ENCODE measurements at regions not wholly inside any gene's neighbourhood (a gene's known extent, or its start where the extent isn't known, plus 50 kb on each side); places are given as distances from the start of the nearest gene placed in this dataset.

- DNase-seq (ENCODE audit: low read depth) (no peak), FAIRE-seq (no peak)
- no peaks in the 10 kb centered on the region for H4K20me1 ChIP-seq (ENCODE audit: insufficient read depth, low read length)
- H3K4me1 ChIP-seq (ENCODE audit: insufficient read depth, low read length), result no peaks in the 10 kb centered on the region
- no peak overlapping the region for H3K4me2 ChIP-seq (ENCODE audit: low read length)
- no peaks in the 10 kb centered on the region for H3K9me3 ChIP-seq (ENCODE audit: insufficient read depth, low read depth, low read length)
- H3K27me3 ChIP-seq (ENCODE audit: insufficient read depth, low read length), result no peaks in the 10 kb centered on the region
- H3K4me3 ChIP-seq (ENCODE audit: insufficient read depth, low read depth, low read length), result no peak overlapping the region
- H3K27ac ChIP-seq (ENCODE audit: low read depth, low read length), result no peak overlapping the region
- H3K79me2 ChIP-seq (ENCODE audit: insufficient read depth, low read length), result no peaks in the 10 kb centered on the region
- H3K4me1 Mint-ChIP-seq (ENCODE audit: low read depth, unreplicated experiment), result peaks cover 10% of the 10 kb centered on the region
- no peaks in the 10 kb centered on the region for H3K36me3 Mint-ChIP-seq (ENCODE audit: low read depth, unreplicated experiment)
- H3K27ac Mint-ChIP-seq (ENCODE audit: unreplicated experiment), result no peak overlapping the region
- H3K36me3 ChIP-seq (ENCODE audit: insufficient read depth, low read length), result no peaks in the 10 kb centered on the region
- TF ChIP-seq CTCF (IDR thresholded peaks at IDR 0.05; ENCODE audit: insufficient read depth, low read depth, low read length) (no peak), EZH2 (IDR thresholded peaks at IDR 0.05; ENCODE audit: insufficient read depth, low read length) (no peak)
- no peak overlapping the region for H2AFZ ChIP-seq (ENCODE audit: low read depth, low read length)
- H3K9ac ChIP-seq (ENCODE audit: low read length), result no peak overlapping the region
- no peak overlapping the region for H3K4me3 Mint-ChIP-seq (ENCODE audit: unreplicated experiment)
- H3K27me3 Mint-ChIP-seq (ENCODE audit: low read depth, unreplicated experiment), result no peaks in the 10 kb centered on the region
- H3K9me3 Mint-ChIP-seq (ENCODE audit: unreplicated experiment), result no peaks in the 10 kb centered on the region
Observed at GRCh38 chrX:137646472-137646871, 80.5 kb downstream of the ZIC3 start.

- Mint-ChIP-seq H3K27ac (ENCODE audit: unreplicated experiment) (no peak overlapping the region), H3K36me3 (ENCODE audit: low read depth, unreplicated experiment) (no peaks in the 10 kb centered on the region), H3K9me3 (ENCODE audit: unreplicated experiment) (no peaks in the 10 kb centered on the region), H3K27me3 (ENCODE audit: low read depth, unreplicated experiment) (no peaks in the 10 kb centered on the region), H3K4me3 (ENCODE audit: unreplicated experiment) (no peak overlapping the region), H3K4me1 (ENCODE audit: low read depth, unreplicated experiment) (no peaks in the 10 kb centered on the region)
- Histone ChIP-seq H3K4me3 (ENCODE audit: insufficient read depth, low read depth, low read length) (no peak overlapping the region), H3K79me2 (ENCODE audit: insufficient read depth, low read length) (no peaks in the 10 kb centered on the region), H4K20me1 (ENCODE audit: insufficient read depth, low read length) (no peaks in the 10 kb centered on the region), H3K4me2 (ENCODE audit: low read length) (no peak overlapping the region), H3K27me3 (ENCODE audit: insufficient read depth, low read length) (no peaks in the 10 kb centered on the region), H3K9ac (ENCODE audit: low read length) (no peak overlapping the region), H3K4me1 (ENCODE audit: insufficient read depth, low read length) (no peaks in the 10 kb centered on the region), H3K9me3 (ENCODE audit: insufficient read depth, low read depth, low read length) (no peaks in the 10 kb centered on the region), H2AFZ (ENCODE audit: low read depth, low read length) (no peak overlapping the region), H3K36me3 (ENCODE audit: insufficient read depth, low read length) (no peaks in the 10 kb centered on the region), H3K27ac (ENCODE audit: low read depth, low read length) (no peak overlapping the region)
- TF ChIP-seq CTCF (IDR thresholded peaks at IDR 0.05; ENCODE audit: insufficient read depth, low read depth, low read length) (no peak), EZH2 (IDR thresholded peaks at IDR 0.05; ENCODE audit: insufficient read depth, low read length) (no peak)
- FAIRE-seq (no peak), DNase-seq (ENCODE audit: low read depth) (no peak)
Observed at GRCh38 chrX:137651647-137652046, 85.7 kb downstream of the ZIC3 start.

- Histone ChIP-seq H3K27ac (ENCODE audit: low read depth, low read length) (no peak overlapping the region), H4K20me1 (ENCODE audit: insufficient read depth, low read length) (no peaks in the 10 kb centered on the region), H3K4me2 (ENCODE audit: low read length) (no peak overlapping the region), H3K36me3 (ENCODE audit: insufficient read depth, low read length) (no peaks in the 10 kb centered on the region), H3K9ac (ENCODE audit: low read length) (no peak overlapping the region), H2AFZ (ENCODE audit: low read depth, low read length) (no peak overlapping the region), H3K79me2 (ENCODE audit: insufficient read depth, low read length) (no peaks in the 10 kb centered on the region), H3K4me3 (ENCODE audit: insufficient read depth, low read depth, low read length) (no peak overlapping the region), H3K9me3 (ENCODE audit: insufficient read depth, low read depth, low read length) (no peaks in the 10 kb centered on the region), H3K4me1 (ENCODE audit: insufficient read depth, low read length) (no peaks in the 10 kb centered on the region), H3K27me3 (ENCODE audit: insufficient read depth, low read length) (no peaks in the 10 kb centered on the region)
- TF ChIP-seq EZH2 (IDR thresholded peaks at IDR 0.05; ENCODE audit: insufficient read depth, low read length) (no peak), CTCF (IDR thresholded peaks at IDR 0.05; ENCODE audit: insufficient read depth, low read depth, low read length) (no peak)
- Mint-ChIP-seq H3K4me3 (ENCODE audit: unreplicated experiment) (no peak overlapping the region), H3K9me3 (ENCODE audit: unreplicated experiment) (no peaks in the 10 kb centered on the region), H3K27ac (ENCODE audit: unreplicated experiment) (no peak overlapping the region), H3K27me3 (ENCODE audit: low read depth, unreplicated experiment) (no peaks in the 10 kb centered on the region), H3K4me1 (ENCODE audit: low read depth, unreplicated experiment) (no peaks in the 10 kb centered on the region), H3K36me3 (ENCODE audit: low read depth, unreplicated experiment) (no peaks in the 10 kb centered on the region)
- no peak for FAIRE-seq
- no peak for DNase-seq (ENCODE audit: low read depth)
Observed at GRCh38 chrX:137652086-137652485, 86.2 kb downstream of the ZIC3 start.

Measured in astrocyte (in vitro differentiated cells and primary cell).